Mesendoderm (in vitro differentiated cells): ENCODE measurements at regions not wholly inside any gene's neighbourhood (a gene's known extent, or its start where the extent isn't known, plus 50 kb on each side); places are given as distances from the start of the nearest gene placed in this dataset.

Source experiments
- DNase-seq: peaks from one replicate; pipeline ENCODE4 v3.0.0; 2013
- H2AK5ac ChIP-seq: 2 replicates; pipeline ENCODE4 v1.6.1; 2013; ENCODE audit warnings: low read length, inconsistent platforms
- H2BK120ac ChIP-seq: 2 replicates; pipeline ENCODE4 v1.6.1; 2013; ENCODE audit warnings: low read depth, mild to moderate bottlenecking, low read length, moderate library complexity, mixed read lengths
- H2BK15ac ChIP-seq: replicated peaks from 2 replicates; pipeline ENCODE4 v1.6.1; 2013; ENCODE audit warnings: low read depth, mild to moderate bottlenecking, moderate library complexity
- H2BK5ac ChIP-seq: 2 replicates; pipeline ENCODE4 v1.6.1; 2013; ENCODE audit warnings: low read length, inconsistent platforms
- H3K18ac ChIP-seq: 2 replicates; pipeline ENCODE4 v1.6.1; 2013; ENCODE audit warnings: mild to moderate bottlenecking, low read length, mixed read lengths
- H3K23ac ChIP-seq: one replicate; pipeline ENCODE4 v1.6.1; 2013; ENCODE audit warnings: low read length
- H3K27ac ChIP-seq: 2 replicates; pipeline ENCODE4 v1.5.1; 2013; ENCODE audit warnings: low read depth, mild to moderate bottlenecking, inconsistent platforms, low read length, moderate library complexity
- H3K27me3 ChIP-seq: 2 replicates; pipeline ENCODE4 v1.6.1; 2013; ENCODE audit warnings: low read length, control low read depth, mild to moderate bottlenecking, inconsistent platforms; ENCODE audit not compliant: insufficient read depth, poor library complexity
- H3K36me3 ChIP-seq: 2 replicates; pipeline ENCODE4 v1.6.1; 2013; ENCODE audit warnings: low read length, inconsistent platforms; ENCODE audit not compliant: control insufficient read depth, insufficient read depth
- H3K4ac ChIP-seq: one replicate; pipeline ENCODE4 v1.6.1; 2013; ENCODE audit warnings: low read depth, mild to moderate bottlenecking, low read length, moderate library complexity
- H3K4me1 ChIP-seq: 2 replicates; pipeline ENCODE4 v1.6.1; 2013; ENCODE audit warnings: low read depth, low read length, inconsistent platforms; ENCODE audit not compliant: control insufficient read depth
- H3K4me2 ChIP-seq: 2 replicates; pipeline ENCODE4 v1.6.1; 2013; ENCODE audit warnings: low read length
- H3K4me3 ChIP-seq: 2 replicates; pipeline ENCODE4 v1.5.1; 2013; ENCODE audit warnings: mild to moderate bottlenecking, low read length
- H3K56ac ChIP-seq: one replicate; pipeline ENCODE4 v1.6.1; 2013; ENCODE audit warnings: low read length
- H3K79me1 ChIP-seq: 2 replicates; pipeline ENCODE4 v1.6.1; 2013; ENCODE audit warnings: low read length, inconsistent platforms
- H3K79me2 ChIP-seq: 2 replicates; pipeline ENCODE4 v1.6.1; 2013; ENCODE audit warnings: mild to moderate bottlenecking, low read length; ENCODE audit not compliant: control insufficient read depth, insufficient read depth
- H3K9ac ChIP-seq: 2 replicates; pipeline ENCODE4 v1.6.1; 2013; ENCODE audit warnings: low read length, inconsistent platforms
- H4K5ac ChIP-seq: one replicate; pipeline ENCODE4 v1.6.1; 2013; ENCODE audit warnings: low read length
- H4K8ac ChIP-seq: one replicate; pipeline ENCODE4 v1.6.1; 2013; ENCODE audit warnings: low read depth, mild to moderate bottlenecking, control low read depth, low read length, moderate library complexity
- WGBS: extraction: QIAGEN DNeasy Blood & Tissue Kit; methylation state at CpG from one replicate; pipeline ENCODE4 v1.1.7; 2013; ENCODE audit warnings: low lambda C conversion rate, missing lambda C conversion rate; ENCODE audit not compliant: insufficient coverage; ENCODE audit errors: extremely low coverage; 5-methylcytosine and 5-hydroxymethylcytosine counted together

DNA sequence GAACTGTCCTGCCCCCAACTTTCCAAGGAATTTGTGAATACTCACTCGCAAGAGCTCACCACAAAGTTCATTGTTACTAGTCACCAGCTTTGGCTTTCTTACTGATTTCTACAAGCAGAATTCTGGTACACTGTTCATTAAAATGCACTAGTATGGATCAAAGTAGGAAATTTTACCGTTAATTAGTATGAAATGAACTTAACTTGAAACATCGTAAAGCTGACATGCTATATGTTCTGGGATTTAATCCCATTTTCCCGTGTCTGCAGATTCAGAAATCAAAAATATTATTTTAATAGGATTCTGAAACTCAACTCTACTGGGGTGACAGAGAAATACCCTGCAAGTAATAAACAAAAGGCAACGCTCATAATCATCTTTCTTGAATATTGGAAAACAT is 399.3 kb downstream of the DOK5 start:
- Histone ChIP-seq H3K9ac (no peak overlapping the region), H3K4me3 (no peak overlapping the region), H2BK120ac (no peak overlapping the region), H3K56ac (no peak overlapping the region), H2BK5ac (no peak overlapping the region), H3K4me1 (no peaks in the 10 kb centered on the region), H3K4ac (no peak overlapping the region), H4K8ac (no peak overlapping the region), H3K27ac (no peak overlapping the region), H3K79me2 (no peaks in the 10 kb centered on the region), H3K36me3 (no peaks in the 10 kb centered on the region), H2AK5ac (no peak overlapping the region), H3K4me2 (no peak overlapping the region), H4K5ac (no peak overlapping the region), H3K23ac (no peak overlapping the region), H2BK15ac (no peak overlapping the region), H3K18ac (no peak overlapping the region), H3K27me3 (no peaks in the 10 kb centered on the region), H3K79me1 (no peaks in the 10 kb centered on the region)
- WGBS = no CpG with 5 or more reads among the region's 5 CpGs
- no peak for DNase-seq

DNA sequence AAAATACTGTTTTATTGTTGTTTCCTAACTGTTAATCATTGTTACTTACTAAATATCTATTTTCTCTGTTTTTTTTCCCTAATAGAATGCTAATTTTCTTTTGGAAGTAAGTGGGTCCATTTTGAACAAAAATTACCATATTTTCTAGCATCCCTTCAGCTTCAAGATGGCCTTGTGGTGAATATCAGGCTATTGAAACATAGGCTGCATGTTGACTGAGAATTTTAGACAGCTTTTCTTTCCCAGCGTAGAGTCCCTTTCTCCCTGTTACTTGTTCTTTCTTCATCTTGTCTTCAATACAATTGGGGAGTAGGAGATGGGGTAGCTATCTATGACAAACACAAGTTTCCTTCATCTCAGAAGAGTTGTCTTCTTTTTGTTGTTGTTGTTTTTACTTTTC is 397.0 kb downstream of the DOK5 start:
- no peak overlapping the region for H4K5ac ChIP-seq
- no peak overlapping the region for H2BK15ac ChIP-seq
- no peak overlapping the region for H2BK5ac ChIP-seq
- H4K8ac ChIP-seq = no peak overlapping the region
- no CpG with 5 or more reads among the region's 1 CpG for WGBS
- no peaks in the 10 kb centered on the region for H3K79me2 ChIP-seq
- H3K27ac ChIP-seq = no peak overlapping the region
- H3K27me3 ChIP-seq = no peaks in the 10 kb centered on the region
- no peak overlapping the region for H3K4me2 ChIP-seq
- H2AK5ac ChIP-seq = no peak overlapping the region
- H2BK120ac ChIP-seq = no peak overlapping the region
- H3K4ac ChIP-seq = no peak overlapping the region
- no peaks in the 10 kb centered on the region for H3K79me1 ChIP-seq
- no peak overlapping the region for H3K18ac ChIP-seq
- H3K4me1 ChIP-seq = no peaks in the 10 kb centered on the region
- H3K4me3 ChIP-seq = no peak overlapping the region
- H3K9ac ChIP-seq = no peak overlapping the region
- no peak overlapping the region for H3K23ac ChIP-seq
- DNase-seq = no peak
- no peak overlapping the region for H3K56ac ChIP-seq
- no peaks in the 10 kb centered on the region for H3K36me3 ChIP-seq

DNA sequence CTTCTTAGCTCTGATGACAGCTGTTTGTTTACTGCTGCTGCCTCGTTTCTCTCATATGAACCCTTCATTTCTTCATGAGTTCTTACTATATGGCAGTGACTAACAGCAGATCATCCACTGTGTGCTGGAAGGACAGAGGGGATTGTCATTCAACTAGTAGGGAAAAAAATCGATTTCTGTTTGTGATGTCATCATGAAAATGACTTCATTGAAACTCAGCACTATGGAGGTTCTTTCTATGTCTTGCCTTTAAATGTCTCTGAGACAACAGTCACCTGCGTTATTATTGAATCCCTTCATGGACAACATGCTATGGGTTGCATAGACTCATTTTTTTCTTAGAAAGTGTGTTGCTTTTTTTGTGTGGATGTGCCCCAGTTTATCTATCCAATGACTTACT is 394.4 kb downstream of the DOK5 start:
- WGBS = no CpG with 5 or more reads among the region's 3 CpGs
- Histone ChIP-seq H3K79me1 (no peaks in the 10 kb centered on the region), H2BK15ac (no peak overlapping the region), H2BK5ac (no peak overlapping the region), H3K9ac (no peak overlapping the region), H3K4ac (no peak overlapping the region), H3K23ac (no peak overlapping the region), H2BK120ac (no peak overlapping the region), H3K27ac (no peak overlapping the region), H3K36me3 (no peaks in the 10 kb centered on the region), H3K27me3 (no peaks in the 10 kb centered on the region), H3K79me2 (no peaks in the 10 kb centered on the region), H4K5ac (no peak overlapping the region), H3K56ac (no peak overlapping the region), H3K18ac (no peak overlapping the region), H2AK5ac (no peak overlapping the region), H3K4me1 (no peaks in the 10 kb centered on the region), H4K8ac (no peak overlapping the region), H3K4me2 (no peak overlapping the region), H3K4me3 (no peak overlapping the region)
- no peak for DNase-seq

DNA sequence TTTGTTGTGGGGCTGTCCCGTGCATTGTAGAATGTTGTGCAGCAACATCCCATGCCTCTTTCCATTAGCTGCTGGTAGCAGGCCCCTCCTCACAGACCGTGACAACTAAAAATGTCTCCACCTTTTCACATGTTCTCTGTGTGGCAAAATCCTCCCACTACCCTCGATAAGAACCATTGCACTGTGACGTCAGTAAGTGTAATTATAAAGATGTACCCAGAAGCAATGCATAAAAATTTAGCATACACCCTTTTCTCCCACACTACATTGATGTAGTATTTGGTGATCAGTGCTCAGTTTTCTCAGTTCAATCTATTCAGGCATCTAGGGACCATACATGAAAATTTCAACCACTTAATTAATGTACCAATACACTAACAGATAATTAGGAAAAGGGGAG is 389.9 kb downstream of the DOK5 start:
- H3K79me1 ChIP-seq = no peaks in the 10 kb centered on the region
- H2AK5ac ChIP-seq = no peak overlapping the region
- H3K27me3 ChIP-seq = no peaks in the 10 kb centered on the region
- DNase-seq = no peak
- no peaks in the 10 kb centered on the region for H3K79me2 ChIP-seq
- H4K8ac ChIP-seq = no peak overlapping the region
- no peak overlapping the region for H3K4ac ChIP-seq
- no peak overlapping the region for H3K23ac ChIP-seq
- H2BK15ac ChIP-seq = no peak overlapping the region
- H3K27ac ChIP-seq = no peak overlapping the region
- H3K36me3 ChIP-seq = no peaks in the 10 kb centered on the region
- WGBS = no CpG with 5 or more reads among the region's 4 CpGs
- H3K4me2 ChIP-seq = no peak overlapping the region
- H3K18ac ChIP-seq = no peak overlapping the region
- H3K4me3 ChIP-seq = no peak overlapping the region
- H4K5ac ChIP-seq = no peak overlapping the region
- no peak overlapping the region for H3K9ac ChIP-seq
- H3K56ac ChIP-seq = no peak overlapping the region
- H2BK5ac ChIP-seq = no peak overlapping the region
- H2BK120ac ChIP-seq = no peak overlapping the region
- no peaks in the 10 kb centered on the region for H3K4me1 ChIP-seq

DNA sequence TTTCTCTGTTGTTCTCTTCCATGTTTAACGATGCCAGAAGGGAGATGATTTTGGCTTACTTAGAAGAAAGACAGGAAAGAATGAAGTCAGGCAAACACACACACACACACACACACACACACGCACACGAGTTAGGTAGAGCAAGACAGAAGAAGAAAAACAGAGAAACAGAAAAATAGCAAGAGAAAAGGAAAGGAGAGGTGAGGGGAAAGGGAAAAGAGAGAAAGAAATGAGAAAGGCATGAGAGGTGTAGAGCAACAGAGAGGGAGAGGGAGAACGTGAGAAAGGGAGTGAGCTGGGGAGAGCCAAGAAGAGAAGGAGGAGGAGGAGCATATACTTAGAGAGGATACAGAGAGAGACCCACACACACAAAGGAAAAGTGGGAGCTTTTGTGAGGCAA is 385.3 kb downstream of the DOK5 start:
- Histone ChIP-seq H2BK120ac (no peak overlapping the region), H3K23ac (no peak overlapping the region), H2AK5ac (no peak overlapping the region), H3K36me3 (no peaks in the 10 kb centered on the region), H3K4me2 (no peak overlapping the region), H3K27ac (no peak overlapping the region), H3K56ac (no peak overlapping the region), H3K79me2 (no peaks in the 10 kb centered on the region), H4K5ac (no peak overlapping the region), H2BK5ac (no peak overlapping the region), H3K4me3 (no peak overlapping the region), H3K4ac (no peak overlapping the region), H4K8ac (no peak overlapping the region), H3K4me1 (no peaks in the 10 kb centered on the region), H3K79me1 (no peaks in the 10 kb centered on the region), H3K18ac (no peak overlapping the region), H3K27me3 (no peaks in the 10 kb centered on the region), H2BK15ac (no peak overlapping the region), H3K9ac (no peak overlapping the region)
- no peak for DNase-seq
- no CpG with 5 or more reads among the region's 4 CpGs for WGBS

DNA sequence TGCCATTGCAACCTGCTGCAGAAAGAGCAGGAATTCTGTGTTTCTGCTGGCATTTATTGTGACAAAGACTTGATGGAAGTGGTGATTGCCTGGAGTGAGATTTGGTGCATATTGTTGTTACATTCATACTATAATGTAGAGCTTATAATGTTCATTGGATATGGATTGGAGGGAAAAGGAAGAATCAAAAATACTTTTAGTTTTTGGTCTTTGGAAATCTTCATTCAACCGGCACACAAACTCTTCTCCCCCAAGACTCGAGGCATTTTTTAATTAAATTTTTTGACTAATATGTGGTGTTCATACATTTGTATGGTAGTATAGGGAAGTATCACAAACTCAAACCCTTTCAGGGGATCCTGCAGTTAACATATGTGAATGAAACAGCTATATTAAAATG is 380.8 kb downstream of the DOK5 start:
- H2BK5ac ChIP-seq = no peak overlapping the region
- no peak overlapping the region for H3K56ac ChIP-seq
- no CpG with 5 or more reads among the region's 2 CpGs for WGBS
- no peaks in the 10 kb centered on the region for H3K36me3 ChIP-seq
- H4K5ac ChIP-seq = no peak overlapping the region
- H3K9ac ChIP-seq = no peak overlapping the region
- H3K27me3 ChIP-seq = no peaks in the 10 kb centered on the region
- H2BK120ac ChIP-seq = no peak overlapping the region
- H3K23ac ChIP-seq = no peak overlapping the region
- no peaks in the 10 kb centered on the region for H3K4me1 ChIP-seq
- DNase-seq = no peak
- no peak overlapping the region for H3K4me3 ChIP-seq
- H3K79me2 ChIP-seq = no peaks in the 10 kb centered on the region
- H3K27ac ChIP-seq = no peak overlapping the region
- H3K79me1 ChIP-seq = no peaks in the 10 kb centered on the region
- no peak overlapping the region for H3K4me2 ChIP-seq
- no peak overlapping the region for H2AK5ac ChIP-seq
- no peak overlapping the region for H4K8ac ChIP-seq
- H3K4ac ChIP-seq = no peak overlapping the region
- H3K18ac ChIP-seq = no peak overlapping the region
- no peak overlapping the region for H2BK15ac ChIP-seq
